Lower lobe of right lung (tissue), 2 donors: ENCODE measurements at regions not wholly inside any gene's neighbourhood (a gene's known extent, or its start where the extent isn't known, plus 50 kb on each side); places are given as distances from the start of the nearest gene placed in this dataset.
"Not testable (repeated sequence)": the region's sequence is repeated elsewhere in the genome, so short reads cannot be mapped to it uniquely, and the experiment has no call there.

Source experiments
- ATAC-seq, 2 donors: fragments of 200-7000 bp; cut with Tn5 transposase; one replicate each; pipeline ENCODE4 v1.9.1; 2020 to 2022; ENCODE audit warnings: mild to moderate bottlenecking in 2 of 2, moderate library complexity in 2 of 2
- DNase-seq: peaks from one replicate; pipeline ENCODE4 v3.0.0-alpha.2; 2020
- H3K27ac ChIP-seq: fragments of 200-600 bp; one replicate; pipeline ENCODE4 v1.8.0; 2022
- H3K27me3 ChIP-seq: fragments of 200-600 bp; one replicate; pipeline ENCODE4 v1.8.0; 2022; ENCODE audit warnings: low read depth
- H3K36me3 ChIP-seq: fragments of 200-600 bp; one replicate; pipeline ENCODE4 v1.8.0; 2022; ENCODE audit warnings: mild to moderate bottlenecking
- H3K4me1 ChIP-seq: fragments of 200-600 bp; one replicate; pipeline ENCODE4 v1.8.0; 2022
- H3K4me3 ChIP-seq: fragments of 200-600 bp; one replicate; pipeline ENCODE4 v1.8.0; 2022; ENCODE audit warnings: mild to moderate bottlenecking
- H3K9me3 ChIP-seq: fragments of 200-600 bp; one replicate; pipeline ENCODE4 v1.8.0; 2022
- intact Hi-C: fragments of 100-400 bp; cut with DNase I; formaldehyde crosslinking; loops from one replicate; pipeline ENCODE4 v1.11.0; 2022
- TF ChIP-seq, protein P1 (sequence below): fragments of 200-600 bp; IDR thresholded peaks from one replicate; pipeline ENCODE4 v1.8.0; 2022; ENCODE audit warnings: antibody characterized with exemption, mild to moderate bottlenecking
- donor health status: DM: no; HTN: yes; CAD: no; lungs with severe emphysema.

DNA sequence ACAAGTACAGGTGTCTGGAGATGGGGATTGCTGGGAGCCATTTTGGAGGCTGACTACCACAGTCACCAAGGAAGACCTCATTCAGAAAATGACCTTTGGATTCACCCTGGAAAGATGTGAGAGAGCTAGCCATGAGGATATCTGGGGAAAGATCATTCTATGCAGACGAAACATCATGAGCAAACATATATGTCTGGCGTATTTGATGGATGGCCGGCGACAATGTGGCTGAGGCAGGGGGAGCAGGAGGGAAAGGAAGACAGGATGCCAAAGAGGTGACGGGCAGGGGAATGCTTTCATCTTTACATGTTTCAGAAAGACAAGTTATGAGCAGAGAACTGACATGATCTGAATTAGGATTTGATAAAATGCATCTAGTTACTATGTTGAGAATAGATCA lies 61.5 kb upstream of the SOX13 start:
- intact Hi-C loops, result no loop called here
- no peak for ATAC-seq
- Histone ChIP-seq H3K27ac (no peak overlapping the region), H3K4me3 (no peak overlapping the region), H3K9me3 (no peaks in the 10 kb centered on the region), H3K4me1 (no peaks in the 10 kb centered on the region), H3K27me3 (no peaks in the 10 kb centered on the region), H3K36me3 (no peaks in the 10 kb centered on the region)
- no peak for DNase-seq
- TF ChIP-seq, protein P1, sequence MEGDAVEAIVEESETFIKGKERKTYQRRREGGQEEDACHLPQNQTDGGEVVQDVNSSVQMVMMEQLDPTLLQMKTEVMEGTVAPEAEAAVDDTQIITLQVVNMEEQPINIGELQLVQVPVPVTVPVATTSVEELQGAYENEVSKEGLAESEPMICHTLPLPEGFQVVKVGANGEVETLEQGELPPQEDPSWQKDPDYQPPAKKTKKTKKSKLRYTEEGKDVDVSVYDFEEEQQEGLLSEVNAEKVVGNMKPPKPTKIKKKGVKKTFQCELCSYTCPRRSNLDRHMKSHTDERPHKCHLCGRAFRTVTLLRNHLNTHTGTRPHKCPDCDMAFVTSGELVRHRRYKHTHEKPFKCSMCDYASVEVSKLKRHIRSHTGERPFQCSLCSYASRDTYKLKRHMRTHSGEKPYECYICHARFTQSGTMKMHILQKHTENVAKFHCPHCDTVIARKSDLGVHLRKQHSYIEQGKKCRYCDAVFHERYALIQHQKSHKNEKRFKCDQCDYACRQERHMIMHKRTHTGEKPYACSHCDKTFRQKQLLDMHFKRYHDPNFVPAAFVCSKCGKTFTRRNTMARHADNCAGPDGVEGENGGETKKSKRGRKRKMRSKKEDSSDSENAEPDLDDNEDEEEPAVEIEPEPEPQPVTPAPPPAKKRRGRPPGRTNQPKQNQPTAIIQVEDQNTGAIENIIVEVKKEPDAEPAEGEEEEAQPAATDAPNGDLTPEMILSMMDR, result no peak

DNA sequence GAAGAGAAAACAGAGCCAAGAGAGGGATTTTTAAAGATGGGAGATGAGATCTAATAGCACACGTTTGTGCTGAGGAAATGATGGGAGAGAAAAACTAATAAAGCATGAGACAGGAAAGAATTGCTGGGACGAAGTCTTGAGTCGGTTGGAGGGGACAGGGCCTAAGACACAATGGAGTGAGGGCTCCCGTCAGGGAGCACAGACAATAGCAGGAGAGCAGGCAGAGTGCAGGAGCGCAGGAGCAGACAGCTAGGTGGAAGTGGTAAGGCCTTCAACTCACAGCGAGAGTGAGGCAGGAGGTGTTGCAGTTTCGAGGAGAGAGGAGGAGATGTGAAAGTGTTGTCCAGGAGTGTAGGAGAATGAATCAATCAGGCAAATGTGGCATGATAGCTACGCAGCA lies 59.9 kb upstream of the SOX13 start:
- Histone ChIP-seq H3K4me1 (no peaks in the 10 kb centered on the region), H3K4me3 (no peak overlapping the region), H3K36me3 (no peaks in the 10 kb centered on the region), H3K27me3 (no peaks in the 10 kb centered on the region), H3K27ac (no peak overlapping the region), H3K9me3 (no peaks in the 10 kb centered on the region)
- intact Hi-C loops, result no loop called here
- TF ChIP-seq, protein P1, result no peak
- DNase-seq (no peak), ATAC-seq (no peak)

DNA sequence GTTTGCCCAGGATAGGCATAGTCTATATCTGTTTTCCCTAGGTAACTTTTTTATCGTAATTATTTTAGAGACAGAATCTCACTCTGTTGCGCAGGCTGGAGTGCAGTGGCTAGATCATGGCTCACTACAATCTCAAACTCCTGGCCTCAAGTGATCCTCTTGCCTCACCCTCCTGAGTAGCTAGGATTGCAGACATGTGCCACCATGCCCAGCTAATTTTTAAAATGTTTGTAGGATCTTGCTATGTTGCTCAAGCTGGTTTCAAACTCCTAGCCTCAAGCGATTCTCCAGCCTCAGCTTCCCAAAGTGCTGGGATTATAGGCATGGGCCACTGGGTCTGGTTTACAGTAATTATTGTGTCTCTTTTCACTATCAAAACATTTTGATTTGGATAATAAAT lies 58.6 kb upstream of the SOX13 start:
- DNase-seq, result no peak
- intact Hi-C loops, result no loop called here
- TF ChIP-seq, protein P1, result no peak
- ATAC-seq, result no peak
- H3K4me3 ChIP-seq, result no peak overlapping the region
- no peaks in the 10 kb centered on the region for H3K9me3 ChIP-seq
- no peaks in the 10 kb centered on the region for H3K4me1 ChIP-seq
- no peaks in the 10 kb centered on the region for H3K27me3 ChIP-seq
- H3K36me3 ChIP-seq, result no peaks in the 10 kb centered on the region
- H3K27ac ChIP-seq, result no peak overlapping the region

DNA sequence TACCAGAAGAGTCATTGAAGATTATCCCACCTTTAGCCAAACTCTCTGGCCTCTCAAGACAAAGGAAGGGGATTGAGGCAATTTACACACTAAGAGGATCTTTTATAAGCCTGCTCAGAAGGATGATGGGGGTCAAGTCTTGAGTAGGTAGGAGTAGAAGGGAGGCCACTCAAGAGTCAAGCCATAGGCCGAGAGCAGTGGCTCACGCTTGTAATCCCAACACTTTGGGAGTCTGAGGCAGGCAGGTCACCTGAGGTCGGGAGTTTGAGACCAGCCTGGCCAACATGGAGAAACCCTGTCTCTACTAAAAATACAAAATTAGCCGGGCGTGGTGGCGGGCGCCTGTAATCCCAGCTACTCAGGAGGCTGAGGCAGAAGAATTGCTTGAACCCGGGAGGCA lies 58.0 kb upstream of the SOX13 start:
- intact Hi-C loops, H3K4me1 ChIP-seq, H3K4me3 ChIP-seq, H3K27ac ChIP-seq, H3K27me3 ChIP-seq, H3K9me3 ChIP-seq, ATAC-seq, H3K36me3 ChIP-seq, DNase-seq: not testable (repeated sequence)

DNA sequence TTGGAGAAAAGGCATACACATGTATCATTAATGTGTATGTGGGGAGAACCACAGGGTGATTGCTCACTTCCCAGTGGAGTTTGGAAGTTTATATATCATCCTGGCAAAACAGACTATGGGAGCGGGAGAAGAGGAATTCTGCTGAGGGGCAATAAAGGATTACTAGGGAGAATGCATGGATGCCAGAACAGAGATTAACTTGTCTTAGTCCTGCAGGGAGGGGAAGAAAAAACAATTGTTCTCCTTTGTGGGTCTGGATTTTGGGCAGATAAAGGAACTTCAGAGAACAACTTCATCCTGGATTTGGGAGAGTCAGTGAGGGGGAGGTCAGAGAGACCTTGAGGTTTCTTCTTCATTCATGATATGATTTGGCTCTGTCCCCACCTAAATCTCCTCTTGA lies 55.9 kb upstream of the SOX13 start:
- intact Hi-C loops, result no loop called here
- Histone ChIP-seq H3K27ac (no peak overlapping the region), H3K9me3 (no peaks in the 10 kb centered on the region), H3K4me1 (no peaks in the 10 kb centered on the region), H3K4me3 (no peak overlapping the region), H3K27me3 (no peaks in the 10 kb centered on the region), H3K36me3 (no peaks in the 10 kb centered on the region)
- TF ChIP-seq, protein P1, result no peak
- ATAC-seq (no peak), DNase-seq (no peak)

DNA sequence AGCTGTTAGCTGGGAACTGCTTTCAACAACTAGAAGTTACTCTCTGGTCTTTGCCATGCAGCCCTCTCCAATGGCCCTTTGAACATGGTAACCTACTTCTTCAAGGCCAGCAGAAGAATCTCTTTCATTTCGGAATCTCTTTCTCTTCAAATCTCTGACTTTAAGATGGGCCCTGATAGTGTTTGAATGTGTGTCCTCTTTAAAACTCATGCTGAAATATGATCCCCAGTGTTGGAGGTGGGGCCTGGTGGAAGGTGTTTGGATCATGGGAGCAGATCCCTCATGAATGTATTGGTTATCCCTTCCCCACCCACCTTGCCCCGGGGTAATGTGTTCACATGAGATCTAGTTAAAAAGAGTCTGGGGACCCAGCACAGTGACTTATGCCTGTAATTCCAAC lies 54.5 kb upstream of the SOX13 start:
- Histone ChIP-seq H3K9me3 (no peaks in the 10 kb centered on the region), H3K4me3 (no peak overlapping the region), H3K27ac (no peak overlapping the region), H3K27me3 (no peaks in the 10 kb centered on the region), H3K36me3 (no peaks in the 10 kb centered on the region), H3K4me1 (no peaks in the 10 kb centered on the region)
- intact Hi-C loops, result no loop called here
- ATAC-seq (no peak), DNase-seq (no peak)
- TF ChIP-seq, protein P1, result no peak
